Uterus (tissue), 2 donors: ENCODE measurements at regions not wholly inside any gene's neighbourhood (a gene's known extent, or its start where the extent isn't known, plus 50 kb on each side); places are given as distances from the start of the nearest gene placed in this dataset.

Experiments
- CTCF ChIP-seq, 4 experiments: fragments of 200-600 bp in 2 of 4; fragments of 450-650 bp in 2 of 4; sonication (generic) in 2 of 4; IDR thresholded peaks; one replicate each; pipeline ENCODE4 v1.5.1; 2016 to 2019; ENCODE audit warnings: antibody characterized with exemption in 4 of 4, mild to moderate bottlenecking in 2 of 4, moderate library complexity in 1 of 4
- POLR2A ChIP-seq, 2 donors: fragments of 450-650 bp; IDR thresholded peaks; one replicate each; pipeline ENCODE4 v1.6.1; 2016; ENCODE audit warnings: antibody characterized with exemption in 2 of 2, mild to moderate bottlenecking in 1 of 2, moderate library complexity in 1 of 2

GRCh38 chr1:98078596-98078995, 157.8 kb upstream of the DPYD start:
- TF ChIP-seq CTCF (IDR thresholded peaks at IDR 0.05) (no peak), POLR2A (IDR thresholded peaks at IDR 0.05) (no peak)
